ENCODE measurements at regions not wholly inside any gene's neighbourhood (a gene's known extent, or its start where the extent isn't known, plus 50 kb on each side); places are given as distances from the start of the nearest gene placed in this dataset.

GRCh38 chr4:42824278-42824977, 68.1 kb upstream of the GRXCR1 start:
- H3K27me3 Mint-ChIP-seq (ENCODE audit: low read depth in 3 of 3) = peaks cover 2 to 4% (median 4%) of the 10 kb centered on the region in 3 donors
- H3K9me3 Mint-ChIP-seq = no peaks in the 10 kb centered on the region
- H3K4me3 Mint-ChIP-seq = no peak overlapping the region
- no peak overlapping the region for H3K27ac Mint-ChIP-seq
- H3K36me3 Mint-ChIP-seq = no peaks in the 10 kb centered on the region
- DNase-seq = no peak
- no peaks in the 10 kb centered on the region for H3K4me1 Mint-ChIP-seq

GRCh38 chr4:42821230-42821629, 71.3 kb upstream of the GRXCR1 start:
- no peaks in the 10 kb centered on the region for H3K4me1 Mint-ChIP-seq
- no peak overlapping the region for H3K27ac Mint-ChIP-seq
- no peaks in the 10 kb centered on the region for H3K36me3 Mint-ChIP-seq
- no peaks in the 10 kb centered on the region for H3K9me3 Mint-ChIP-seq
- no peak for DNase-seq
- peaks cover 4 to 6% (median 5%) of the 10 kb centered on the region in 3 donors for H3K27me3 Mint-ChIP-seq (ENCODE audit: low read depth in 3 of 3)
- no peak overlapping the region for H3K4me3 Mint-ChIP-seq

- Mint-ChIP-seq H3K36me3 (no peaks in the 10 kb centered on the region), H3K9me3 (no peaks in the 10 kb centered on the region), H3K27ac (no peak overlapping the region), H3K4me1 (no peaks in the 10 kb centered on the region), H3K4me3 (no peak overlapping the region), H3K27me3 (ENCODE audit: low read depth in 3 of 3) (peaks cover 4 to 5% (median 4%) of the 10 kb centered on the region in 3 donors)
- no peak for DNase-seq
Measured at GRCh38 chr4:42819863-42820514, 72.5 kb upstream of the GRXCR1 start.

GRCh38 chr4:42817913-42818312, 74.6 kb upstream of the GRXCR1 start:
- no peaks in the 10 kb centered on the region for H3K4me1 Mint-ChIP-seq
- no peaks in the 10 kb centered on the region for H3K9me3 Mint-ChIP-seq
- DNase-seq = no peak
- H3K27me3 Mint-ChIP-seq (ENCODE audit: low read depth in 3 of 3) = peaks cover 2 to 3% (median 3%) of the 10 kb centered on the region in 3 donors
- H3K4me3 Mint-ChIP-seq = no peak overlapping the region
- H3K36me3 Mint-ChIP-seq = no peaks in the 10 kb centered on the region
- no peak overlapping the region for H3K27ac Mint-ChIP-seq

GRCh38 chr4:42816880-42817400, 75.6 kb upstream of the GRXCR1 start:
- DNase-seq = no peak

GRCh38 chr4:42816189-42816879, 76.2 kb upstream of the GRXCR1 start:
- no peak overlapping the region for H3K27ac Mint-ChIP-seq
- H3K27me3 Mint-ChIP-seq (ENCODE audit: low read depth in 3 of 3) = peaks cover 2 to 6% (median 2%) of the 10 kb centered on the region in 3 donors
- H3K9me3 Mint-ChIP-seq = no peaks in the 10 kb centered on the region
- no peak for DNase-seq
- no peak overlapping the region for H3K4me3 Mint-ChIP-seq
- H3K36me3 Mint-ChIP-seq = no peaks in the 10 kb centered on the region
- H3K4me1 Mint-ChIP-seq = no peaks in the 10 kb centered on the region

More at GRCh38 chr4:42816880-42817400, 75.6 kb upstream of the GRXCR1 start:
- H3K27ac Mint-ChIP-seq = no peak overlapping the region
- no peaks in the 10 kb centered on the region for H3K4me1 Mint-ChIP-seq
- no peaks in the 10 kb centered on the region for H3K9me3 Mint-ChIP-seq
- no peaks in the 10 kb centered on the region for H3K36me3 Mint-ChIP-seq
- H3K27me3 Mint-ChIP-seq (ENCODE audit: low read depth in 3 of 3) = peaks cover 2 to 6% (median 2%) of the 10 kb centered on the region in 3 donors
- no peak overlapping the region for H3K4me3 Mint-ChIP-seq

- no peaks in the 10 kb centered on the region for H3K36me3 Mint-ChIP-seq
- no peak for DNase-seq
- no peak overlapping the region for H3K4me3 Mint-ChIP-seq
- peaks cover 0 to 8% (median 0%) of the 10 kb centered on the region in 6 donors for H3K9me3 Mint-ChIP-seq
- H3K4me1 Mint-ChIP-seq = no peaks in the 10 kb centered on the region
- peaks cover 2 to 6% (median 4%) of the 10 kb centered on the region in 3 donors for H3K27me3 Mint-ChIP-seq (ENCODE audit: low read depth in 3 of 3)
- H3K27ac Mint-ChIP-seq = no peak overlapping the region
Measured at GRCh38 chr4:42809419-42810084, 83.0 kb upstream of the GRXCR1 start.

- H3K27me3 Mint-ChIP-seq (ENCODE audit: low read depth in 3 of 3) = peaks cover 2 to 6% (median 5%) of the 10 kb centered on the region in 3 donors
- peaks cover 0 to 5% (median 3%) of the 10 kb centered on the region in 3 donors for H3K36me3 Mint-ChIP-seq
- no peaks in the 10 kb centered on the region for H3K4me1 Mint-ChIP-seq
- DNase-seq = no peak
- no peak overlapping the region for H3K27ac Mint-ChIP-seq
- H3K4me3 Mint-ChIP-seq = no peak overlapping the region
- H3K9me3 Mint-ChIP-seq = peaks cover 5 to 20% (median 12%) of the 10 kb centered on the region in 6 donors
Measured at GRCh38 chr4:42806303-42806835, 86.1 kb upstream of the GRXCR1 start.

GRCh38 chr4:42789041-42789567, 103.4 kb upstream of the GRXCR1 start:
- H3K4me3 Mint-ChIP-seq = no peak overlapping the region
- peaks cover 0 to 2% (median 0%) of the 10 kb centered on the region in 6 donors for H3K9me3 Mint-ChIP-seq
- H3K36me3 Mint-ChIP-seq = no peaks in the 10 kb centered on the region
- no peak overlapping the region for H3K27ac Mint-ChIP-seq
- DNase-seq = no peak
- peaks cover 0 to 6% (median 1%) of the 10 kb centered on the region in 3 donors for H3K27me3 Mint-ChIP-seq (ENCODE audit: low read depth in 3 of 3)
- no peaks in the 10 kb centered on the region for H3K4me1 Mint-ChIP-seq

- no peak overlapping the region for H3K27ac Mint-ChIP-seq
- H3K27me3 Mint-ChIP-seq (ENCODE audit: low read depth in 3 of 3) = peaks cover 0 to 10% (median 5%) of the 10 kb centered on the region in 3 donors
- no peaks in the 10 kb centered on the region for H3K4me1 Mint-ChIP-seq
- no peaks in the 10 kb centered on the region for H3K36me3 Mint-ChIP-seq
- no peak for DNase-seq
- H3K9me3 Mint-ChIP-seq = peaks cover 0 to 2% (median 0%) of the 10 kb centered on the region in 6 donors
- no peak overlapping the region for H3K4me3 Mint-ChIP-seq
Measured at GRCh38 chr4:42787079-42787463, 105.4 kb upstream of the GRXCR1 start.

GRCh38 chr4:42786350-42787078, 106.0 kb upstream of the GRXCR1 start:
- no peak overlapping the region for H3K4me3 Mint-ChIP-seq
- peaks cover 0 to 7% (median 4%) of the 10 kb centered on the region in 3 donors for H3K27me3 Mint-ChIP-seq (ENCODE audit: low read depth in 3 of 3)
- no peaks in the 10 kb centered on the region for H3K36me3 Mint-ChIP-seq
- no peak overlapping the region for H3K27ac Mint-ChIP-seq
- peaks cover 0 to 2% (median 0%) of the 10 kb centered on the region in 6 donors for H3K9me3 Mint-ChIP-seq
- no peak for DNase-seq
- H3K4me1 Mint-ChIP-seq = no peaks in the 10 kb centered on the region

GRCh38 chr4:42785817-42786216, 106.7 kb upstream of the GRXCR1 start:
- peaks cover 0 to 7% (median 5%) of the 10 kb centered on the region in 3 donors for H3K27me3 Mint-ChIP-seq (ENCODE audit: low read depth in 3 of 3)
- peaks cover 0 to 2% (median 0%) of the 10 kb centered on the region in 6 donors for H3K9me3 Mint-ChIP-seq
- H3K4me3 Mint-ChIP-seq = no peak overlapping the region
- no peak overlapping the region for H3K27ac Mint-ChIP-seq
- H3K36me3 Mint-ChIP-seq = no peaks in the 10 kb centered on the region
- no peak for DNase-seq
- no peaks in the 10 kb centered on the region for H3K4me1 Mint-ChIP-seq
